Hippocampal formation (tissue), 2 donors: ENCODE measurements at regions not wholly inside any gene's neighbourhood (a gene's known extent, or its start where the extent isn't known, plus 50 kb on each side); places are given as distances from the start of the nearest gene placed in this dataset.
"Not testable (repeated sequence)": the region's sequence is repeated elsewhere in the genome, so short reads cannot be mapped to it uniquely, and the experiment has no call there.

Experiments
- DNase-seq, 2 donors: peaks; one replicate each; lab custom pipeline; 2025; lab: John Stamatoyannopoulos, UW

- DNase-seq, result no peak
Measured at GRCh38 chr7:67620216-67620933, 623.7 kb downstream of the TYW1 start.

DNA sequence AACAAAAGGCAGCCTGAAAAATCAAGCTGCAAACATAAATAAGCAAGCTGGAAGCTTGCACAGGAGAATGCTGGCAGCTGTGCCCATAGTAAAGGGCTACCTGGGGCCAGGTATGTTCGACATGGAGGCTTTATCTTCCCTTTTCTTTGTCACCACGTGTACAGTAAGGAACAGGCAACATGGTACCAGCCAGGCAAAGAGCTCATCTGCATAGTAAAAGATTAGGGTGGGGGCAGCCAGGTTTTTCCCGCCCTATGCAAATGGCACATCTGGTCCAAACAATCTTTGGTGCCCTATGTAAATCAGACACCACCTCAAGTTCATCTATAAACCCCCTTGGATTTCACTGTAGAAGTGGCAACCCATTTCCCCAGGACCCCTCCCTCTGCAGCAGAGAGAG, 625.1 kb downstream of the TYW1 start:
- no peak for DNase-seq

GRCh38 chr7:67625257-67625737, 628.7 kb downstream of the TYW1 start:
- DNase-seq, result peak; percentile 42 to 61

DNA sequence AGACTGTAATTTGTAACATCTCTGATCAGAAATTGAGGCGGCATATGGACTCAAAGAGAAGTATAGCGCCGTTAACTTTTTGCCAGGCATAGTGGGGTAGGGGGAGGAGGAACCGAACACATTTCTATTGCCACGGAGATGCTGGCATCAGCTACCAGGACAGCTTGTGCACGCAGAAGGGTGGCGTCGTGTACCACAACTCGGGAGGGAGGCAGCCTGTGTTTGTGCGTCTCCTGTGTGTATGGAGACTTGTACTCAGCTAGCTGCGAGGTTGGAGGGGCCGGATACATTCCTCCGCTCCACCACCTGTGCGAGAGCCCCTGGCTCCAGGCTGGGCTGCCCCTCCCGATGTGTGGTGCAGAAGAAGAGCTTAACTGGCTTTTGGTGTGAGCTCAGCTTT, 634.8 kb downstream of the TYW1 start:
- DNase-seq, result peak in 1 of 2 donors; percentile 37

DNA sequence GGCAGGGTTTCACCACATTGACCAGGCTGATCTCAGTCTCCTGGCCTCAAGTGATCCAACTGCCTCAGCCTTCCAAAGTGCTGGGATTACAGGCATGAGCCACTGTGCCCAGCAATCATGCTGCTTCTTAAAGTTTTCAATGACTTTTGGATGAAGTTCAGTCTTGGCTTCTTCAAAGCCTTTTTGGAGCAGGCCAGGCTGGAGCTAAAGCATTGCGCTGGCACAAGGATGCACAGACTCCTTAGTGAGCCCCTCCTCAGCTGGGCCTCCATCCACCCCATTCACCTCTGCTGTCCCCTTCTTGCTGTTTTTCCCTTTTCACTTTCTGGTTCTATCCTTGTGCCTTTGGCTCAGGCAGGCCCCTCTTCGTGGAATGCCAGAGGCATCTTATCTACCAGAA, 638.6 kb downstream of the TYW1 start:
- DNase-seq, result no peak

DNA sequence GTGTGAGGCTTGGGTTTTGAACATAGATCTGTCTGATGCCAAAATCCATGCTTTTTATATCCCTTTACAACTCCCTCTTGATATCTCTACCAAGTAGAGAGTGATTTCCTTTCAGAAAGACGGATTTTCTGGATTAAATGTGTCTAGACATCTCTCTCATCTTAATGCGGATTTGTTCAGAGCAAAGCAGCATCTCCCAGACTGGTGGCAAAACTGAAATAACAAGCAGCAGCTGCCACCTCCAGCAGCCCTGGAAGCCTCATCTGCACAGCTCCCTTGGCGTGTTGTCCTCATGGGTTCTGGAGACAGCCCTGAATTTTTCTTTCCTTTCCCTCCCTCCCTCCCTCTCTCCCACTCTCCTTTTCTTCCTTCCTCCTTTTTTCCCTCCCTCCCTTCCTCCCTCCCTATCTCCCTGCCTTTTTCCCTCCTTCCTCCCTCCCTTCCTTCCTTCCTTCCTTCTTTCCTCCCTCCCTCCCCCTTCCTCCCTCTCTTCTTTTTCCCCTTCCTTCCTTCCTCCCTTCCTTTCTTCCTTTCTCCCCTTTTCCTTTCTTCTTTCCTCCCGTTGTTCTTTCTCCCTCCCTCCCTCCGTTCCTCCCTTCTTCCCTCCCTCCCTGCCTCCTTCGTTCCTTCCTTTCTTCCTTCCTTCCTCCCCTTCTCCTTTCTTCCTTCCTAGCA, 639.9 kb downstream of the TYW1 start:
- DNase-seq, result no peak

DNA sequence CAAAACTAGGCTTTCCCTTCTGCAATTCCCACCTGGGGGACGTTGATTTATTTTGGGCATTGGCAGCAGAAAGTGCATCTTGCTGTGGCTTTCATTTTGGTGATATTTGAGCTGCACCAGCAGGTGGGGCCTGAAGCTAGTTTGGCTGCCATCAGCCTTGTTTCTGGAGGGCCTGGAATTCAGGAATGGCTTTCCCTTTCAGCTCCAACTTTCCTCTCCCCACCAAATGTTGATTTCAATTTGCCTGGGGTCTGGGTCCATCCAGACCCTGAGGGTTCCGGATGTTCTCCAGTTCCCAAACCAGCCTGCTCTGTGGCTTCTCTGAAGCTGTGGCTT, 640.4 kb downstream of the TYW1 start:
- DNase-seq, result no peak

- DNase-seq, result not testable (repeated sequence)
Measured at GRCh38 chr7:67642542-67642941, 645.9 kb downstream of the TYW1 start.

DNA sequence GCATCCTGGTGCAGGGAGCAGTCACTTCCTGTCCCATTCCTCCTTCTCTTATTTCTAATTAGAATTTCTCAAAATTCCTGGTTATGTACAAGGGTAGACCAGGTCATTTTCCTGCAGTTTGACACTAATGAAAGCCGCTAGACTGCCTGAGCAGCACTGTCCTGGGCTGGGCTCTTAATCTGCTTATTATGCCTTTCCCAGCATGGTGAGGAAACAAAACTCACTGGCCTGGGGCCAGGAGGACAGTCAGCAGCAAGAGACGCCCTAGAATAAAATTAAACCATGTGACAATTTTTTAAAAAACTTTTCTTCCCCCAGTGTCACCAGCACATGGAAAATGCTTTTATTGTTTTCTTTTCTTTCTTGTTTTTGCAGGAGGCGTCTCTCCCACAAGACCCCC, 647.5 kb downstream of the TYW1 start:
- no peak for DNase-seq

- no peak for DNase-seq
Measured at GRCh38 chr7:67652937-67653336, 656.3 kb downstream of the TYW1 start.

- no peak for DNase-seq
Measured at GRCh38 chr7:67653856-67654454, 657.3 kb downstream of the TYW1 start.

DNA sequence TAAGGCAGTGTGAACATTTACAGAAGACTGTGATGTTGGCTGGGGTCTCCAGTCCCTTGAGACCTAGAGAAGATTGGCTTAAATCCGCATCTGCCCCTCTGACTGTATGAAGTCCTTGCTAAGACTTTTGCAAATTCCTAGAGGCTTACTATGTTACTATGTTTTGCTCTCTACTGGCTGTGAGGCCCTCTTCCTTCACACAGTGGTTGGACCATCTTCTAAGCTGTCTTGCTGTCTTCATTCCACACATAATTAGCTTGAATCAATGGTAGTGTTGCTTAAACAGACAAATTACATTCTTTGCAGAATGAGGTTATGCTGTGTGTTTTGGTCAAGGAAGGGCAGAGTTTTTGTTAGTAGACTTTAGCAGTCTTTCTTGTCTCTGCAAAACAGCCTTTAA, 658.0 kb downstream of the TYW1 start:
- no peak for DNase-seq

DNA sequence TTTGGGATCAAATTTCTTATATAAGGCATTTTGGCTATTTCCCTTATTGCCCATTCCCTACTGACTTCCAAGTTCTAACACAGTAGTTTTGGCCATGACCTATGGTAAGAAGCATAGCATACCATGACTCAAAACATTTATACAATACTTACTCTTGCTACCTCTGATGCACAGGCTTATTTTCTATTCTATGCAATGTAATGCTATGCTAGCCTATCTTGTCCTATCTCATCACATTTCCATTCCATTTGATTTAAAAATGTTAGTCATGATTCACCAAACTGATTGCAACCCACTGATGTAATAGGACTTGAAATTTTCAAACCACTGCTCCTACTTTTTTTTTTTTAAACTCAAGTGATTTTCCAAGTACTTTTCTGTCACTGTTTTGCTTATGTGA, 658.5 kb downstream of the TYW1 start:
- DNase-seq, result no peak

- no peak for DNase-seq
Measured at GRCh38 chr7:67659091-67659490, 662.5 kb downstream of the TYW1 start.

- DNase-seq, result no peak
Measured at GRCh38 chr7:67662804-67663203, 666.2 kb downstream of the TYW1 start.

DNA sequence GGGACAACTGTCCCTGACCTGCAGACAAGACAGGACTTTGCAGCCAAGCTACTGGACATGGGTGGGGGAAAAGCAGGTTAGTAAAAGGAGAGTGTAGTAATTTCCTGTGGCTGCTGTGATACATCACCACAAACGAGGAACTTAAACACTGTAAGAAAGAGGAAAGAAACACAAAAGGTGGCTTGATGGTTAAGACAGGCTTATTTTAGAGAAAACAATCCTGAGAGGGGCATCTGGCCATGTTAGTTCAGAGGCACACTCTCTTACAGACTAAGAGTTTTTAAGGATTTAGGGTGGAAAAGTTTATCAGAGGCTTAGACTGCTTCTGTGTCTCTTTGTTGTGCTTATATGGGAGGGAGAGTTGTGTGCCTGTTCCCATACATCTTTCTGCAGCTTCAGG, 667.0 kb downstream of the TYW1 start:
- DNase-seq, result no peak

- DNase-seq, result not testable (repeated sequence)
Measured at GRCh38 chr7:67666359-67666758, 669.7 kb downstream of the TYW1 start.

- no peak for DNase-seq
Measured at GRCh38 chr7:67671006-67671548, 674.4 kb downstream of the TYW1 start.

DNA sequence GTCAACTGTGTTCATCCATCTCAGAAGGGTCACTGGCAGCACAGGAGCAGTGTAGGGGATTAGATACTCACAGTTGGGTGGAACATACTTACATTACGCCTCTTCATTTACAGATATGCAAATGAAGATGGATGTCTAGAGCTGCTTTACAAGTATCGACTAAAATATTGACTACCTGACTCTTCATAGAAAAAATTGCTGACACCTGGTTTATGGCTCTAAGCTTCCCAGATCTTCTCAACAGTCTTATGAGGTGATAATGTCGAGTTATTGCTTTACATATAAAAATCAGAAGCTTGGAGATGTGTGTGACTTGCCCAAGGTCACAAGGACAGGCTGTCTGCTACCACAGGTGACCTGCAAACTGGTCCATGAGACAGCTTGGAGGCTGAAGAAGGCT, 677.2 kb downstream of the TYW1 start:
- no peak for DNase-seq

DNA sequence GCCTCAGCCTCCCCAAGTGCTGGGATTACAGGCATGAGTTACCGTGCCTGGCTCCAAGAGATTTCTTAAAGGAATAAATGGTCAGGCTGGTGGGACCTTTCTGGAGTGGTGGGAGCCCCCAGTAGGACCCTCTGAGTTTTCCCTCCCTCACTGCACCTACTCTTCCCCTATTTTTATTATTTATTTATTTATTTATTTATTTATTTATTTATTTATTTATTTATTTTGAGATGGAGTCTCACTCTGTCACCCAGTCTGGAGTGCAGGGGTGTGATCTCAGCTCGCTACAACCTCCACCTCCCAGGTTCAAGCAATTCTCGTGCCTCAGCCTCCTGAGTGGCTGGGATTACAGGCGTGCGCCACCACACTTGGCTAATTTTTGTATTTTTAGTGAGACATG, 678.2 kb downstream of the TYW1 start:
- DNase-seq, result not testable (repeated sequence)

GRCh38 chr7:67675971-67676370, 679.3 kb downstream of the TYW1 start:
- no peak for DNase-seq

- DNase-seq, result no peak
Measured at GRCh38 chr7:67678419-67678818, 681.8 kb downstream of the TYW1 start.

GRCh38 chr7:67683628-67684027, 687.0 kb downstream of the TYW1 start:
- DNase-seq, result no peak
